Caco-2 (cell line): ENCODE measurements at regions not wholly inside any gene's neighbourhood (a gene's known extent, or its start where the extent isn't known, plus 50 kb on each side); places are given as distances from the start of the nearest gene placed in this dataset.

Experiments
- BruUV-seq: library from RNA; stranded (reverse); fragments of 400-500 nt; replicated peaks from 2 replicates; lab custom pipeline; 2021; lab: Mats Ljungman, UMichigan
- CTCF ChIA-PET: fragments of 300-600 bp; sonication (Branson Sonifier 250); formaldehyde crosslinking; loops from one replicate; lab custom pipeline; 2022; ENCODE audit warnings: antibody characterized with exemption; lab: Charles Lee
- POLR2A ChIA-PET: fragments of 300-600 bp; sonication (Branson Sonifier 250); formaldehyde crosslinking; loops from one replicate; lab custom pipeline; 2022; ENCODE audit warnings: antibody characterized with exemption; lab: Charles Lee
- DNase-seq, 2 experiments: peaks; one replicate each; pipeline versions ENCODE4 v3.0.0 to v3.0.0-alpha.2; 2020 to 2022
- H3K27me3 ChIP-seq: replicated peaks from 2 replicates; pipeline ENCODE4 v1.6.0; 2011; ENCODE audit warnings: low read length; ENCODE audit not compliant: control insufficient read depth, insufficient read depth
- H3K36me3 ChIP-seq: 2 replicates; pipeline ENCODE4 v1.5.1; 2011; ENCODE audit warnings: low read length; ENCODE audit not compliant: control insufficient read depth, insufficient read depth
- H3K4me1 ChIP-seq: fragments of 250-450 bp; sonication (Bioruptor Pico); 2 replicates; pipeline ENCODE4 v1.5.1; 2020; ENCODE audit warnings: mild to moderate bottlenecking
- H3K4me3 ChIP-seq: 2 replicates; pipeline ENCODE4 v1.5.1; 2011; ENCODE audit warnings: low read depth, mild to moderate bottlenecking, control low read depth, low read length
- H3K9me3 ChIP-seq: fragments of 250-450 bp; sonication (Bioruptor Pico); 2 replicates; pipeline ENCODE4 v1.5.1; 2020; ENCODE audit warnings: mild to moderate bottlenecking, moderate library complexity
- H3K27ac Mint-ChIP-seq: one replicate; pipeline ENCODE4 v1.8.0; 2022; ENCODE audit warnings: mixed read lengths; ENCODE audit not compliant: unreplicated experiment
- H3K27me3 Mint-ChIP-seq: one replicate; pipeline ENCODE4 v1.8.0; 2022; ENCODE audit warnings: mixed read lengths; ENCODE audit not compliant: insufficient read depth, unreplicated experiment
- H3K36me3 Mint-ChIP-seq: one replicate; pipeline ENCODE4 v1.8.0; 2022; ENCODE audit warnings: mild to moderate bottlenecking, mixed read lengths; ENCODE audit not compliant: insufficient read depth, unreplicated experiment
- H3K4me1 Mint-ChIP-seq: one replicate; pipeline ENCODE4 v1.8.0; 2022; ENCODE audit warnings: low read depth, mixed read lengths; ENCODE audit not compliant: unreplicated experiment
- H3K4me3 Mint-ChIP-seq: one replicate; pipeline ENCODE4 v1.8.0; 2022; ENCODE audit warnings: mild to moderate bottlenecking, moderate library complexity, mixed read lengths; ENCODE audit not compliant: unreplicated experiment
- H3K9me3 Mint-ChIP-seq: one replicate; pipeline ENCODE4 v1.8.0; 2022; ENCODE audit warnings: mixed read lengths; ENCODE audit not compliant: unreplicated experiment
- intact Hi-C: fragments of 100-400 bp; cut with micrococcal nuclease; formaldehyde crosslinking; loops from one replicate; pipeline ENCODE4 v1.10.0; 2022; ENCODE audit not compliant: unreplicated experiment
- TF ChIP-seq, protein P1 (sequence below), 2 experiments: fragments of 200-600 bp in 1 of 2; IDR thresholded peaks; 1 replicate in 1 of 2; 2 replicates in 1 of 2; pipeline versions ENCODE4 v1.5.1 to v1.8.0; 2011 to 2022; ENCODE audit warnings: antibody characterized with exemption in 1 of 2, control low read depth in 1 of 2, inconsistent platforms in 1 of 2, low read depth in 1 of 2, low read length in 1 of 2, mild to moderate bottlenecking in 1 of 2, moderate library complexity in 1 of 2; ENCODE audit not compliant: insufficient read depth in 1 of 2, severe bottlenecking in 1 of 2, unreplicated experiment in 1 of 2

- Mint-ChIP-seq H3K4me1 (no peaks in the 10 kb centered on the region), H3K4me3 (no peak overlapping the region), H3K9me3 (no peaks in the 10 kb centered on the region), H3K27ac (no peak overlapping the region), H3K27me3 (peaks cover 11% of the 10 kb centered on the region), H3K36me3 (no peaks in the 10 kb centered on the region)
- Histone ChIP-seq H3K4me3 (no peak overlapping the region), H3K9me3 (peaks cover 2% of the 10 kb centered on the region; the same call in 1 of the 2 replicates), H3K36me3 (no peaks in the 10 kb centered on the region), H3K27me3 (no peaks in the 10 kb centered on the region), H3K4me1 (no peaks in the 10 kb centered on the region)
- intact Hi-C loops = no loop called here
- TF ChIP-seq, protein P1, sequence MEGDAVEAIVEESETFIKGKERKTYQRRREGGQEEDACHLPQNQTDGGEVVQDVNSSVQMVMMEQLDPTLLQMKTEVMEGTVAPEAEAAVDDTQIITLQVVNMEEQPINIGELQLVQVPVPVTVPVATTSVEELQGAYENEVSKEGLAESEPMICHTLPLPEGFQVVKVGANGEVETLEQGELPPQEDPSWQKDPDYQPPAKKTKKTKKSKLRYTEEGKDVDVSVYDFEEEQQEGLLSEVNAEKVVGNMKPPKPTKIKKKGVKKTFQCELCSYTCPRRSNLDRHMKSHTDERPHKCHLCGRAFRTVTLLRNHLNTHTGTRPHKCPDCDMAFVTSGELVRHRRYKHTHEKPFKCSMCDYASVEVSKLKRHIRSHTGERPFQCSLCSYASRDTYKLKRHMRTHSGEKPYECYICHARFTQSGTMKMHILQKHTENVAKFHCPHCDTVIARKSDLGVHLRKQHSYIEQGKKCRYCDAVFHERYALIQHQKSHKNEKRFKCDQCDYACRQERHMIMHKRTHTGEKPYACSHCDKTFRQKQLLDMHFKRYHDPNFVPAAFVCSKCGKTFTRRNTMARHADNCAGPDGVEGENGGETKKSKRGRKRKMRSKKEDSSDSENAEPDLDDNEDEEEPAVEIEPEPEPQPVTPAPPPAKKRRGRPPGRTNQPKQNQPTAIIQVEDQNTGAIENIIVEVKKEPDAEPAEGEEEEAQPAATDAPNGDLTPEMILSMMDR (IDR thresholded peaks at IDR 0.05; ENCODE audit: insufficient read depth in 1 of 2, low read depth in 1 of 2, low read length in 1 of 2, severe bottlenecking in 1 of 2, unreplicated experiment in 1 of 2) = no peak
- DNase-seq = no peak
- ChIA-PET POLR2A (no interaction called here), CTCF (no interaction called here)
- BruUV-seq = no TSS peak
Measured at GRCh38 chr6:23752414-23752813, 373.6 kb upstream of the NRSN1 start.

- Mint-ChIP-seq H3K27ac (no peak overlapping the region), H3K4me3 (no peak overlapping the region), H3K9me3 (no peaks in the 10 kb centered on the region), H3K27me3 (peaks cover 11% of the 10 kb centered on the region), H3K36me3 (no peaks in the 10 kb centered on the region), H3K4me1 (no peaks in the 10 kb centered on the region)
- BruUV-seq = no TSS peak
- Histone ChIP-seq H3K27me3 (no peaks in the 10 kb centered on the region), H3K4me3 (no peak overlapping the region), H3K4me1 (no peaks in the 10 kb centered on the region), H3K9me3 (peaks cover 2% of the 10 kb centered on the region; the same call in 1 of the 2 replicates), H3K36me3 (no peaks in the 10 kb centered on the region)
- intact Hi-C loops = no loop called here
- POLR2A ChIA-PET = no interaction called here
- CTCF ChIA-PET = no interaction called here
- no peak for DNase-seq
- TF ChIP-seq, protein P1 (IDR thresholded peaks at IDR 0.05; ENCODE audit: insufficient read depth in 1 of 2, low read depth in 1 of 2, low read length in 1 of 2, severe bottlenecking in 1 of 2, unreplicated experiment in 1 of 2) = peak in 1 of 2 experiments; percentile 3
Measured at GRCh38 chr6:23754197-23754596, 371.8 kb upstream of the NRSN1 start.

GRCh38 chr6:23775127-23775526, 350.9 kb upstream of the NRSN1 start:
- ChIA-PET POLR2A (no interaction called here), CTCF (no interaction called here)
- H3K36me3 Mint-ChIP-seq = no peaks in the 10 kb centered on the region
- TF ChIP-seq, protein P1 (IDR thresholded peaks at IDR 0.05; ENCODE audit: insufficient read depth in 1 of 2, low read depth in 1 of 2, low read length in 1 of 2, severe bottlenecking in 1 of 2, unreplicated experiment in 1 of 2) = no peak
- Histone ChIP-seq H3K4me3 (no peak overlapping the region), H3K4me1 (no peaks in the 10 kb centered on the region), H3K36me3 (no peaks in the 10 kb centered on the region), H3K9me3 (no peaks in the 10 kb centered on the region), H3K27me3 (no peaks in the 10 kb centered on the region)
- no TSS peak for BruUV-seq
- DNase-seq = no peak
- no peaks in the 10 kb centered on the region for H3K4me1 Mint-ChIP-seq
- no peak overlapping the region for H3K4me3 Mint-ChIP-seq
- H3K27ac Mint-ChIP-seq = no peak overlapping the region
- H3K9me3 Mint-ChIP-seq = no peaks in the 10 kb centered on the region
- H3K27me3 Mint-ChIP-seq = peaks cover 5% of the 10 kb centered on the region
- intact Hi-C loops = no loop called here
